ENCODE measurements at regions not wholly inside any gene's neighbourhood (a gene's known extent, or its start where the extent isn't known, plus 50 kb on each side); places are given as distances from the start of the nearest gene placed in this dataset.

DNA sequence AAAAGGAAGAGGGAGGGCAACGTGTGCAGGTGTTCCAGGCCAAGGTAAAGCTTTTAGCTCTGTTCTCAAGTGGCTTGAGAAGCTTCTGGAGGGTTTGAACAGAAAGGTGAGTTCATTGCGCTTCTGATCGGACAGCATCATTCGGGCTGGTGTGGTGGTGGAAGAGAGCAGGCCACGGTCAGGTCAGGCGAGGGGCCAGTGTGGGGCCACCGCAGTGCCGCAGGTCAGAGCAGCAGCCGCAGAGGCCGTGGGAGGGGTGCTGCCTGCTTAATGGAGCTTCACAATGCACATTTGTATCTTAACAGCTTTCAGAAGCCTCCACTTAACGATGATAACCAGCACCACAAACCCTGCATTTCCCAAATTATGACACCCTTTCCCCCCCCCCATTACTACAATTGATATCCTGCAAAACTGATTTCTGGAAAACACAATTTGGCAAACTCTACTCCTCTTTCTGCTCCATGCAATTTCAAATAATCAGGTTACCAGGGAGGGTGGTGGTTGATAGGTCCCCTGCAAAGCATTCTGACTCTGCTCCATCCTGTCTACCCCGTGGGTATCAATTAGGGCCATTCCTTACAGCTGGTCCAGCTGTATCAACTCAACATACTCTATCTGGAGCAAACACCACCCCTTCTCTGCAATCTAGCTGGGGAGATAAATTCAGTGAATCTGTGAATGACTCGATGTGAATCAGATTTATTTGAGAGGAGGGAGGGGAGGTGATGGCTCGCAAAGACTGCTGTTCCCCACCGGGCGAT, 162.9 kb downstream of the ACTR3B start:
- Histone ChIP-seq H3K4me3 (no peak overlapping the region), H3K27ac (no peak overlapping the region), H3K27me3 (peaks cover 8% of the 10 kb centered on the region), H3K36me3 (no peaks in the 10 kb centered on the region), H3K9me3 (no peaks in the 10 kb centered on the region), H3K4me1 (no peaks in the 10 kb centered on the region)
- DNase-seq (ENCODE audit: low spot score in 2 of 2): no peak
- intact Hi-C loops (cut with DNase I): no loop called here
- TF ChIP-seq, protein P1, sequence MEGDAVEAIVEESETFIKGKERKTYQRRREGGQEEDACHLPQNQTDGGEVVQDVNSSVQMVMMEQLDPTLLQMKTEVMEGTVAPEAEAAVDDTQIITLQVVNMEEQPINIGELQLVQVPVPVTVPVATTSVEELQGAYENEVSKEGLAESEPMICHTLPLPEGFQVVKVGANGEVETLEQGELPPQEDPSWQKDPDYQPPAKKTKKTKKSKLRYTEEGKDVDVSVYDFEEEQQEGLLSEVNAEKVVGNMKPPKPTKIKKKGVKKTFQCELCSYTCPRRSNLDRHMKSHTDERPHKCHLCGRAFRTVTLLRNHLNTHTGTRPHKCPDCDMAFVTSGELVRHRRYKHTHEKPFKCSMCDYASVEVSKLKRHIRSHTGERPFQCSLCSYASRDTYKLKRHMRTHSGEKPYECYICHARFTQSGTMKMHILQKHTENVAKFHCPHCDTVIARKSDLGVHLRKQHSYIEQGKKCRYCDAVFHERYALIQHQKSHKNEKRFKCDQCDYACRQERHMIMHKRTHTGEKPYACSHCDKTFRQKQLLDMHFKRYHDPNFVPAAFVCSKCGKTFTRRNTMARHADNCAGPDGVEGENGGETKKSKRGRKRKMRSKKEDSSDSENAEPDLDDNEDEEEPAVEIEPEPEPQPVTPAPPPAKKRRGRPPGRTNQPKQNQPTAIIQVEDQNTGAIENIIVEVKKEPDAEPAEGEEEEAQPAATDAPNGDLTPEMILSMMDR (IDR thresholded peaks at IDR 0.05): no peak

DNA sequence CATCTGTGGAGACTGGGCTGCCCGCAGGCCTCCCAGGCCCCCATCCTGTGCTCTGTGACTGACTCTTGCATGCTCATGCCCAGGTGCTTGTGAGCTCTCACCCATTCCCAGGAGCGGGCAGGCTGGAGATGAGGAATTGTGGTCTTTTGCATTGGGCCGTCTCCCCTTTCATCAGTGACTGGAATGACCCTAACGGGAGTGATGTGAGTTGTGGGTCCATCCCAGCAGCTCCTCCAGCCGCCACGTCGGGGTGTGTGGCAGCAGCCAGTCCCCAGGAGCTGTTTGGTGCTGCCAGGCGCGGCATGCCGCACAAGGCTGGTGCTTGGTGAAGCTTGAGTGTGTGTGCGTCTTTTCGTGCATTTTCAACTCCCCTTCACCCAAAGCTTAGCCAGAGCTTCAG, 164.2 kb downstream of the ACTR3B start:
- Histone ChIP-seq H3K4me3 (no peak overlapping the region), H3K9me3 (no peaks in the 10 kb centered on the region), H3K27ac (no peak overlapping the region), H3K27me3 (peaks cover 8% of the 10 kb centered on the region), H3K36me3 (no peaks in the 10 kb centered on the region), H3K4me1 (no peaks in the 10 kb centered on the region)
- TF ChIP-seq, protein P1 (IDR thresholded peaks at IDR 0.05): no peak
- DNase-seq (ENCODE audit: low spot score in 2 of 2): no peak
- intact Hi-C loops (cut with DNase I): no loop called here

DNA sequence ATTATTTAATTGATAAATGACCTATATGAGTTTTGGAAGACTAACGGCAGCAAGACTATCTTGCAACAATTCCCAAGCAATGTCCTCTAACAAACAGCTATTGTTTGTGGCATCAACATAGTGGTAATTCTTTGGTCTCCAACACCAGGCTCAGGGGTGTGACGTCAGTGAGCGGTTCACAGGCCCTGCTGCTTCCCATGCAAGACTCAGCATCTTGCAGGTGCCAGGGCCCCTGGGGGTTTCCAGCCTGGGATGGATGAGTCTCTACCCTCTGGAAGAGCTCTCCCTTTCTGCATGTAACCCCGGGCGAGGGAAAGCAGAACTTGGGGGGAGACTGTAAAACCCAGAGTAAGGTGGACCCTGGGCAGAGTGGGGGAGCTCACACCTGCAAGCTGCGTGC, 164.7 kb downstream of the ACTR3B start:
- intact Hi-C loops (cut with DNase I): no loop called here
- H3K9me3 ChIP-seq: no peaks in the 10 kb centered on the region
- no peaks in the 10 kb centered on the region for H3K4me1 ChIP-seq
- no peak overlapping the region for H3K27ac ChIP-seq
- H3K27me3 ChIP-seq: peaks cover 8% of the 10 kb centered on the region
- TF ChIP-seq, protein P1 (IDR thresholded peaks at IDR 0.05): no peak
- DNase-seq (ENCODE audit: low spot score in 2 of 2): no peak
- no peak overlapping the region for H3K4me3 ChIP-seq
- no peaks in the 10 kb centered on the region for H3K36me3 ChIP-seq

DNA sequence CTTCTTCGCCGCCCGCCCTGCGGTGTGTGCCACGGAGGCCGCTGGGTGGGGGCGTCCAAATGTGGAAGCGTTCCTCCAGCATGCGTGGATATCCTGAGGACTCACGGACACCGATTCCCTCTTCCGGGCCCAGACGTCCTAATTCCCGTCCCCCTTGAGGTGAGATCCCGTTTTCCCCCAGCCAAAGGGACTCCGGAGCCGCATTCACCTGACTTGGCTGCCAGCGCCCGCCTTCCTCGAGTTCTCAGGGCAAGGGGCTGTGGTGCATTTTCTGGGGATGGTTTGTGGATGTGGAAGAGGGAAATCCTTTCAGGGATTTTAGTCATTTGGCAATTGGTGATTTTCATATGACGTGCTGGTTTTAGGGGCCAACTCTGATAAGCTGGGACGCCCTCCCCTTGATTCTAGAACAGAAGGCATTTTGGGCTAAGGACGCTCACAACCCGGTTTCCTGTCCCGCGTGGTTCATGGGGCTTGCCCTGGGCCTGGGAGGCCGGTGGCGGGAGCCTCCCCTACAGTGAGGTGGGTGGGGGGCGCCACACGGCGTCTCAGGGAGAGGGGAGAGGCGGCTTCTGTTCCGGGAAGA, 165.4 kb downstream of the ACTR3B start:
- Histone ChIP-seq H3K27me3 (peaks cover 8% of the 10 kb centered on the region), H3K36me3 (no peaks in the 10 kb centered on the region), H3K9me3 (no peaks in the 10 kb centered on the region), H3K4me3 (peak overlapping the region in 1 of 2 donors; percentile 32), H3K27ac (no peak overlapping the region), H3K4me1 (no peaks in the 10 kb centered on the region)
- intact Hi-C loops (cut with DNase I): no loop called here
- DNase-seq (ENCODE audit: low spot score in 2 of 2): no peak
- TF ChIP-seq, protein P1 (IDR thresholded peaks at IDR 0.05): no peak

DNA sequence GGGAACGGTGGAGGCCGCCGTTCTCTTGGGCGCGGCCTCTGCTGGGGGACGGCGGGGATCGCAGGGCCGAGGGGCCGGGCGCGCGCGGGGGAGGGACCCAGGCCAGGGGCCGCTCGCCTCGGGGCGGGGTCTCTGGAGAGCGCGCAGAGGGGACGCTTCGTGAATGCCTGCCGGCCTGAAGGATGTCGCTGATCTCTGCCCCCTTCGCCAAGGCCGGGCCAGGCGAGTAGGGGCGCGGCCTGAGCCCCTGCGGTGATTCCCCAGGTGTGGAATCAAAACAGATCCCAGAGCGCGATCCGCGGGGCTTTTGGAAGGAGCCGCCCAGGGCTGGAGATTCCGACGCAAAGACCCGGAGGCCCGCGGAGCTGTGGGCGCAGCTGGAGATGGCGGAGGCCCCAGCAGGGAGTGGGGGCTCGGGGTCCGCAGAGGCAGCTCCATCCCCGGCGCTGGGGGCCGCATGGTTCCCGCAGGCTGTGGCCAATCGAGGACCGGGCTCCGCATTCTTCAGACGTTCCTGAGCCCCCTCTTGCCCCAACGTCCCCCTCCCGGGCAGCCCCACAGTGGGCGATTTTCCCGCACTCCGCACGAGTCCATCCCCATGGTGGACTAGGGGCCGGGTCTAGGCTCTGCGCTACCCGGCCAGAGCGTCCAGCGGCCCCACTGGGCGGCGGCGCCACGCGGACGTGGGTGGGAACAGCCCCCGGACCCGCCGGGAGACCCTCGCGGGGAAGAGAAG, 166.0 kb downstream of the ACTR3B start:
- Histone ChIP-seq H3K4me3 (peak overlapping the region in 1 of 2 donors; percentile 32), H3K27ac (no peak overlapping the region), H3K4me1 (no peaks in the 10 kb centered on the region), H3K27me3 (peaks cover 8% of the 10 kb centered on the region), H3K36me3 (no peaks in the 10 kb centered on the region), H3K9me3 (no peaks in the 10 kb centered on the region)
- intact Hi-C loops (cut with DNase I): no loop called here
- DNase-seq (ENCODE audit: low spot score in 2 of 2): no peak
- TF ChIP-seq, protein P1 (IDR thresholded peaks at IDR 0.05): no peak
